AG09309 (cell line): ENCODE measurements at regions not wholly inside any gene's neighbourhood (a gene's known extent, or its start where the extent isn't known, plus 50 kb on each side); places are given as distances from the start of the nearest gene placed in this dataset.

Experiments
- DNase-seq: peaks from one replicate; pipeline ENCODE4 v3.0.0-alpha.2; 2010; ENCODE audit warnings: low read depth
- H3K4me3 ChIP-seq: 2 replicates; pipeline ENCODE4 v1.5.1; 2011; ENCODE audit warnings: mild to moderate bottlenecking, low read depth, low read length, moderate library complexity; ENCODE audit not compliant: control insufficient read depth
- TF ChIP-seq, protein P1 (sequence below): IDR thresholded peaks from 2 replicates; pipeline ENCODE4 v1.5.1; 2011; ENCODE audit warnings: mild to moderate bottlenecking, low read depth, low read length, inconsistent platforms; ENCODE audit not compliant: insufficient read depth, control insufficient read depth; ENCODE audit errors: missing control alignments

DNA sequence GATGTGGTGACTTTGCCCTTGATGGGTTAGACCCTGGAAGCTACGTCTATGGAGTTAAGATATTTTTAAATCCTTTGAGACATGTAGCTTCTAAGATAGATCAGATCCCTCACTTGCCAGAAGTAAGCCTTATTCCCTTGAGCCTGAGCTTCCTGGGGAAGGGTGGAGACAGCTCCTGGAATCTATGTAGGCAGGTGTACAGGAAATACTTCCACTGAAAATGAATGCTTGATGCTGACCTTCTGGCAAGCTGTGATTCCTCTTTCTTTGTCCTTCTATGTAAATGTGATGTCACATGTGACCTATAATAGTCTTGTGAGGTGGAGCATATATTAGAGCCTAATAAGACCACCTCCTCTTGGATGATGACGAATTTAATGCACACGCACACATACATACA lies 1152.0 kb upstream of the ACO1 start:
- no peak overlapping the region for H3K4me3 ChIP-seq
- DNase-seq = no peak
- TF ChIP-seq, protein P1, sequence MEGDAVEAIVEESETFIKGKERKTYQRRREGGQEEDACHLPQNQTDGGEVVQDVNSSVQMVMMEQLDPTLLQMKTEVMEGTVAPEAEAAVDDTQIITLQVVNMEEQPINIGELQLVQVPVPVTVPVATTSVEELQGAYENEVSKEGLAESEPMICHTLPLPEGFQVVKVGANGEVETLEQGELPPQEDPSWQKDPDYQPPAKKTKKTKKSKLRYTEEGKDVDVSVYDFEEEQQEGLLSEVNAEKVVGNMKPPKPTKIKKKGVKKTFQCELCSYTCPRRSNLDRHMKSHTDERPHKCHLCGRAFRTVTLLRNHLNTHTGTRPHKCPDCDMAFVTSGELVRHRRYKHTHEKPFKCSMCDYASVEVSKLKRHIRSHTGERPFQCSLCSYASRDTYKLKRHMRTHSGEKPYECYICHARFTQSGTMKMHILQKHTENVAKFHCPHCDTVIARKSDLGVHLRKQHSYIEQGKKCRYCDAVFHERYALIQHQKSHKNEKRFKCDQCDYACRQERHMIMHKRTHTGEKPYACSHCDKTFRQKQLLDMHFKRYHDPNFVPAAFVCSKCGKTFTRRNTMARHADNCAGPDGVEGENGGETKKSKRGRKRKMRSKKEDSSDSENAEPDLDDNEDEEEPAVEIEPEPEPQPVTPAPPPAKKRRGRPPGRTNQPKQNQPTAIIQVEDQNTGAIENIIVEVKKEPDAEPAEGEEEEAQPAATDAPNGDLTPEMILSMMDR = no peak

- no peak for DNase-seq
- TF ChIP-seq, protein P1 = no peak
- no peak overlapping the region for H3K4me3 ChIP-seq
Observed at GRCh38 chr9:31236344-31236743, 1148.1 kb upstream of the ACO1 start.

DNA sequence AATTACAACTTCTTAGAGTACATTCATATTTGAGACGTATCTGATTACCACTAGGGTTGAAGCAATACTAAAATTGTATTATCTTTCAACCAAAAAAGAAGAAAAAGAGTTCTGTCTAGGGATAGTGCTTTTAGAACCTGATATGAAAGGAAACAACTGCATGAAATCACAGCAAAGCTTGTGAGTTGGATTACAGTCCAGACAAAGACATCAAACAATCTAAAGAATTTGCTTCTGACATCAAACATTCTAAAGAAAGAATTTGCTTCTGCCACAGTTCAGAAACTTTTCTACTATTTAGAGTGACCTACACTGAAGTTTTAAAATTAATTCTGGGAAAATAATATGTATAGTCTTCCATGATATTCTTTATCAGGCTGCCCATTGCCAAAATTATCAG lies 1141.1 kb upstream of the ACO1 start:
- no peak overlapping the region for H3K4me3 ChIP-seq
- TF ChIP-seq, protein P1 = no peak
- no peak for DNase-seq

- no peak overlapping the region for H3K4me3 ChIP-seq
- DNase-seq = no peak
- TF ChIP-seq, protein P1 = no peak
Observed at GRCh38 chr9:31248156-31248555, 1136.3 kb upstream of the ACO1 start.

- TF ChIP-seq, protein P1 = no peak
- DNase-seq = no peak
- H3K4me3 ChIP-seq = no peak overlapping the region
Observed at GRCh38 chr9:31251386-31251785, 1133.1 kb upstream of the ACO1 start.

GRCh38 chr9:31253800-31254762 lies 1130.4 kb upstream of the ACO1 start:
- no peak overlapping the region for H3K4me3 ChIP-seq
- TF ChIP-seq, protein P1 = no peak
- DNase-seq = no peak
